HCT116 (cell line): ENCODE measurements at regions not wholly inside any gene's neighbourhood (a gene's known extent, or its start where the extent isn't known, plus 50 kb on each side); places are given as distances from the start of the nearest gene placed in this dataset.

Source experiments
- ATAC-seq: fragments of 200-7000 bp; cut with Tn5 transposase; 2 replicates; pipeline ENCODE4 v1.9.1; 2020; ENCODE audit warnings: mild to moderate bottlenecking, moderate library complexity
- BruUV-seq: library from RNA; stranded (reverse); fragments of 400-500 nt; replicated peaks from 2 replicates; lab custom pipeline; 2021; lab: Mats Ljungman, UMichigan
- CTCF ChIA-PET: fragments of 300-600 bp; sonication (Branson Sonifier 250); formaldehyde crosslinking; loops from one replicate; lab custom pipeline; 2021; ENCODE audit warnings: antibody characterized with exemption; lab: Charles Lee
- POLR2A ChIA-PET: fragments of 300-600, 350-600 bp; sonication (Branson Sonifier 250); formaldehyde crosslinking; loops from one replicate; lab custom pipeline; 2021; ENCODE audit warnings: antibody characterized with exemption; lab: Charles Lee
- RAD21 ChIA-PET, 2 experiments: fragments of 300-600 bp; sonication (Branson Sonifier 250); formaldehyde crosslinking; loops; one replicate each; lab custom pipeline; 2023; ENCODE audit warnings: low total read pairs in 2 of 2; ENCODE audit not compliant: uncharacterized antibody in 2 of 2, unreplicated experiment in 2 of 2, low non-redundant PET in 1 of 2; lab: Charles Lee
- DNase-seq: peaks from one replicate; pipeline ENCODE4 v3.0.0-alpha.2; 2010; ENCODE audit warnings: low read depth, low spot score
- H2AFZ ChIP-seq: fragments of 200-600 bp; shearing (Covaris generic), sonication (generic); 2 replicates; pipeline ENCODE4 v1.6.1; 2017; ENCODE audit warnings: low read depth, mixed run types, mixed read lengths, antibody characterized with exemption, low read length; ENCODE audit not compliant: poor library complexity, severe bottlenecking
- H3K27ac ChIP-seq: 2 replicates; pipeline ENCODE4 v1.5.1; 2012; ENCODE audit warnings: low read depth, low read length
- H3K27me3 ChIP-seq: fragments of 200-600 bp; sonication (generic); 2 replicates; pipeline ENCODE4 v1.6.1; 2016; ENCODE audit warnings: mixed run types, low read length, mixed read lengths; ENCODE audit not compliant: insufficient read depth
- H3K36me3 ChIP-seq, 2 experiments: fragments of 200-500 bp in 1 of 2; fragments of 200-600 bp in 1 of 2; sonication (Bioruptor generic) in 1 of 2; sonication (generic) in 1 of 2; 2 replicates each; pipeline versions ENCODE4 v1.5.1 to v1.6.1; 2014 to 2016; ENCODE audit warnings: low read length in 2 of 2, inconsistent platforms in 1 of 2, mixed read lengths in 1 of 2, mixed run types in 1 of 2; ENCODE audit not compliant: insufficient read depth in 2 of 2, control insufficient read depth in 1 of 2
- H3K4me1 ChIP-seq, 2 experiments: fragments of 200-600 bp in 1 of 2; sonication (generic) in 1 of 2; 2 replicates each; pipeline versions ENCODE4 v1.5.1 to v1.6.1; 2012 to 2017; ENCODE audit warnings: low read length in 2 of 2, inconsistent platforms in 1 of 2, mild to moderate bottlenecking in 1 of 2, mixed read lengths in 1 of 2, mixed run types in 1 of 2, moderate library complexity in 1 of 2; ENCODE audit not compliant: insufficient read depth in 2 of 2, control insufficient read depth in 1 of 2
- H3K4me2 ChIP-seq: fragments of 200-600 bp; sonication (generic); 2 replicates; pipeline ENCODE4 v1.6.1; 2017; ENCODE audit warnings: mixed run types, low read length, mixed read lengths
- H3K4me3 ChIP-seq, 2 experiments: fragments of 200-600 bp in 1 of 2; sonication (generic) in 1 of 2; replicated peaks in 1 of 2; 2 replicates each; pipeline ENCODE4 v1.5.1; 2011 to 2016; ENCODE audit warnings: low read length in 2 of 2, control low read depth in 1 of 2, low read depth in 1 of 2, mild to moderate bottlenecking in 1 of 2, mixed read lengths in 1 of 2, mixed run types in 1 of 2
- H3K79me2 ChIP-seq: fragments of 200-600 bp; sonication (generic); 2 replicates; pipeline ENCODE4 v1.6.1; 2017; ENCODE audit warnings: mild to moderate bottlenecking, mixed run types, low read length, moderate library complexity, mixed read lengths; ENCODE audit not compliant: insufficient read depth
- H3K9ac ChIP-seq: fragments of 200-600 bp; sonication (generic); 2 replicates; pipeline ENCODE4 v1.6.1; 2016; ENCODE audit warnings: low read length, mixed read lengths
- H3K9me2 ChIP-seq: fragments of 200-600 bp; sonication (generic), shearing (Covaris generic); 2 replicates; pipeline ENCODE4 v1.6.1; 2017; ENCODE audit warnings: mixed run types, mild to moderate bottlenecking, moderate library complexity; ENCODE audit not compliant: insufficient read depth
- H3K9me3 ChIP-seq, 2 experiments: fragments of 200-500 bp in 1 of 2; fragments of 200-600 bp in 1 of 2; sonication (Bioruptor generic) in 1 of 2; sonication (generic) in 1 of 2; 2 replicates each; pipeline ENCODE4 v1.6.1; 2014 to 2017; ENCODE audit warnings: low read length in 2 of 2, mixed read lengths in 2 of 2, inconsistent platforms in 1 of 2, low read depth in 1 of 2, mild to moderate bottlenecking in 1 of 2, mixed run types in 1 of 2, moderate library complexity in 1 of 2; ENCODE audit not compliant: control insufficient read depth in 1 of 2, insufficient read depth in 1 of 2
- H4K20me1 ChIP-seq: fragments of 200-600 bp; sonication (generic), shearing (Covaris generic); 2 replicates; pipeline ENCODE4 v1.6.1; 2017; ENCODE audit warnings: mixed run types, mild to moderate bottlenecking, moderate library complexity; ENCODE audit not compliant: insufficient read depth
- CTCF ChIP-seq, 3 experiments: fragments of 200-600 bp in 1 of 3; sonication (generic) in 1 of 3; IDR thresholded peaks in 2 of 3; conservative IDR thresholded peaks in 1 of 3; 2 replicates each; pipeline ENCODE4 v1.5.1; 2012 to 2017; ENCODE audit warnings: low read depth in 2 of 3, low read length in 2 of 3, antibody characterized with exemption in 1 of 3, borderline replicate concordance in 1 of 3, control low read depth in 1 of 3, mild to moderate bottlenecking in 1 of 3, mixed read lengths in 1 of 3, mixed run types in 1 of 3, moderate library complexity in 1 of 3; ENCODE audit not compliant: insufficient read depth in 1 of 3
- EGR1 ChIP-seq: IDR thresholded peaks from 2 replicates; pipeline ENCODE4 v1.6.1; 2012; ENCODE audit warnings: low read depth
- ELF1 ChIP-seq: IDR thresholded peaks from 2 replicates; pipeline ENCODE4 v1.6.1; 2012; ENCODE audit warnings: low read depth, borderline replicate concordance
- EZH2 ChIP-seq: fragments of 200-600 bp; sonication (generic); IDR thresholded peaks from 2 replicates; pipeline ENCODE4 v1.6.1; 2017; ENCODE audit warnings: antibody characterized with exemption, mixed run types
- EZH2phosphoT487 ChIP-seq: fragments of 200-600 bp; IDR thresholded peaks from 2 replicates; pipeline ENCODE4 v1.6.1; 2018; ENCODE audit warnings: antibody characterized with exemption, borderline replicate concordance
- FOSL1 ChIP-seq: IDR thresholded peaks from 2 replicates; pipeline ENCODE4 v1.6.1; 2012; ENCODE audit warnings: low read depth
- JUND ChIP-seq: IDR thresholded peaks from 2 replicates; pipeline ENCODE4 v1.6.1; 2012
- POLR2A ChIP-seq: IDR thresholded peaks from 2 replicates; pipeline ENCODE4 v1.7.0; 2011; ENCODE audit warnings: borderline replicate concordance; ENCODE audit not compliant: insufficient read depth, insufficient read length; ENCODE audit errors: extremely low read depth
- POLR2AphosphoS5 ChIP-seq: IDR thresholded peaks from 2 replicates; pipeline ENCODE4 v1.6.1; 2011; ENCODE audit warnings: mild to moderate bottlenecking, low read depth, low read length, moderate library complexity
- RAD21 ChIP-seq: IDR thresholded peaks from 2 replicates; pipeline ENCODE4 v1.6.1; 2012; ENCODE audit warnings: low read depth, mild to moderate bottlenecking
- SIN3A ChIP-seq: IDR thresholded peaks from 2 replicates; pipeline ENCODE4 v1.6.1; 2012; ENCODE audit warnings: low read depth
- SP1 ChIP-seq: IDR thresholded peaks from 2 replicates; pipeline ENCODE4 v1.6.1; 2012; ENCODE audit warnings: low read depth
- YY1 ChIP-seq: IDR thresholded peaks from 2 replicates; pipeline ENCODE4 v1.6.1; 2011; ENCODE audit warnings: low read length, low read depth, moderate library complexity, mild to moderate bottlenecking; ENCODE audit not compliant: insufficient replicate concordance; ENCODE audit errors: extremely low read depth
- ZFX ChIP-seq: fragments of 450-650 bp; IDR thresholded peaks from 2 replicates; pipeline ENCODE4 v1.6.1; 2017
- ZNF274 ChIP-seq: fragments of 200-500 bp; sonication (Bioruptor generic); IDR thresholded peaks from 2 replicates; pipeline ENCODE4 v1.6.1; 2014; ENCODE audit warnings: mild to moderate bottlenecking, low read depth, low read length, inconsistent platforms
- intact Hi-C: fragments of 100-400 bp; cut with micrococcal nuclease; formaldehyde crosslinking; loops from 2 replicates; pipeline ENCODE4 v1.10.0; 2022
- TF ChIP-seq, protein P1 (sequence below): IDR thresholded peaks from 2 replicates; pipeline ENCODE4 v1.6.1; 2011; ENCODE audit warnings: mild to moderate bottlenecking, low read length, moderate library complexity; ENCODE audit not compliant: insufficient replicate concordance; ENCODE audit errors: extremely low read depth
- TF ChIP-seq, protein P2 (sequence below): IDR thresholded peaks from 2 replicates; pipeline ENCODE4 v1.6.1; 2012

- Histone ChIP-seq H3K4me1 (peaks cover 7 to 12% of the 10 kb centered on the region in 2 experiments), H2AFZ (no peak overlapping the region), H3K79me2 (no peaks in the 10 kb centered on the region), H3K9ac (no peak overlapping the region), H3K9me3 (no peaks in the 10 kb centered on the region), H3K4me2 (no peak overlapping the region), H3K27me3 (no peaks in the 10 kb centered on the region), H3K9me2 (no peaks in the 10 kb centered on the region), H3K27ac (no peak overlapping the region), H4K20me1 (no peaks in the 10 kb centered on the region), H3K36me3 (no peaks in the 10 kb centered on the region), H3K4me3 (no peak overlapping the region)
- no peak for ATAC-seq
- no peak for DNase-seq
- intact Hi-C loops = no loop called here
- TF ChIP-seq EZH2phosphoT487 (no peak), ZFX (no peak), FOSL1 (no peak), POLR2A (no peak), SIN3A (no peak), SP1 (no peak)
- ChIA-PET POLR2A (no interaction called here), RAD21 (no interaction called here), CTCF (no interaction called here)
- BruUV-seq = no TSS peak
Measured at GRCh38 chr21:38751379-38752050, 54.2 kb upstream of the ETS2 start.

- ATAC-seq = no peak
- Histone ChIP-seq H3K9me3 (no peaks in the 10 kb centered on the region), H3K79me2 (no peaks in the 10 kb centered on the region), H3K4me1 (peaks cover 7 to 16% of the 10 kb centered on the region in 2 experiments), H3K36me3 (no peaks in the 10 kb centered on the region), H4K20me1 (no peaks in the 10 kb centered on the region), H3K4me3 (no peak overlapping the region), H3K27me3 (no peaks in the 10 kb centered on the region), H3K4me2 (no peak overlapping the region), H3K27ac (no peak overlapping the region), H2AFZ (no peak overlapping the region), H3K9me2 (no peaks in the 10 kb centered on the region), H3K9ac (no peak overlapping the region)
- ChIA-PET CTCF (no interaction called here), RAD21 (no interaction called here), POLR2A (no interaction called here)
- DNase-seq = no peak
- no TSS peak for BruUV-seq
- TF ChIP-seq EZH2phosphoT487 (no peak), ELF1 (no peak), FOSL1 (no peak), ZNF274 (no peak), EZH2 (no peak), RAD21 (no peak), ZFX (no peak), EGR1 (no peak), YY1 (no peak), POLR2AphosphoS5 (no peak), CTCF (IDR thresholded peaks at IDR 0.05 in 2 of 3, conservative IDR thresholded peaks at IDR 0.05 in 1 of 3; ENCODE audit: borderline replicate concordance in 1 of 3, insufficient read depth in 1 of 3, low read depth in 2 of 3, low read length in 2 of 3) (no peak), JUND (no peak), SIN3A (no peak), SP1 (no peak)
- TF ChIP-seq, protein P1, sequence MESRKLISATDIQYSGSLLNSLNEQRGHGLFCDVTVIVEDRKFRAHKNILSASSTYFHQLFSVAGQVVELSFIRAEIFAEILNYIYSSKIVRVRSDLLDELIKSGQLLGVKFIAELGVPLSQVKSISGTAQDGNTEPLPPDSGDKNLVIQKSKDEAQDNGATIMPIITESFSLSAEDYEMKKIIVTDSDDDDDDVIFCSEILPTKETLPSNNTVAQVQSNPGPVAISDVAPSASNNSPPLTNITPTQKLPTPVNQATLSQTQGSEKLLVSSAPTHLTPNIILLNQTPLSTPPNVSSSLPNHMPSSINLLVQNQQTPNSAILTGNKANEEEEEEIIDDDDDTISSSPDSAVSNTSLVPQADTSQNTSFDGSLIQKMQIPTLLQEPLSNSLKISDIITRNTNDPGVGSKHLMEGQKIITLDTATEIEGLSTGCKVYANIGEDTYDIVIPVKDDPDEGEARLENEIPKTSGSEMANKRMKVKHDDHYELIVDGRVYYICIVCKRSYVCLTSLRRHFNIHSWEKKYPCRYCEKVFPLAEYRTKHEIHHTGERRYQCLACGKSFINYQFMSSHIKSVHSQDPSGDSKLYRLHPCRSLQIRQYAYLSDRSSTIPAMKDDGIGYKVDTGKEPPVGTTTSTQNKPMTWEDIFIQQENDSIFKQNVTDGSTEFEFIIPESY = no peak
- TF ChIP-seq, protein P2, sequence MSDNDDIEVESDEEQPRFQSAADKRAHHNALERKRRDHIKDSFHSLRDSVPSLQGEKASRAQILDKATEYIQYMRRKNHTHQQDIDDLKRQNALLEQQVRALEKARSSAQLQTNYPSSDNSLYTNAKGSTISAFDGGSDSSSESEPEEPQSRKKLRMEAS = no peak
- intact Hi-C loops = no loop called here
Measured at GRCh38 chr21:38752051-38752505, 53.7 kb upstream of the ETS2 start.
